ENCODE measurements at regions not wholly inside any gene's neighbourhood (a gene's known extent, or its start where the extent isn't known, plus 50 kb on each side); places are given as distances from the start of the nearest gene placed in this dataset.

GRCh38 chrY:8390310-8390709, 947.0 kb upstream of the TSPY4 start:
- TF ChIP-seq, protein P1, sequence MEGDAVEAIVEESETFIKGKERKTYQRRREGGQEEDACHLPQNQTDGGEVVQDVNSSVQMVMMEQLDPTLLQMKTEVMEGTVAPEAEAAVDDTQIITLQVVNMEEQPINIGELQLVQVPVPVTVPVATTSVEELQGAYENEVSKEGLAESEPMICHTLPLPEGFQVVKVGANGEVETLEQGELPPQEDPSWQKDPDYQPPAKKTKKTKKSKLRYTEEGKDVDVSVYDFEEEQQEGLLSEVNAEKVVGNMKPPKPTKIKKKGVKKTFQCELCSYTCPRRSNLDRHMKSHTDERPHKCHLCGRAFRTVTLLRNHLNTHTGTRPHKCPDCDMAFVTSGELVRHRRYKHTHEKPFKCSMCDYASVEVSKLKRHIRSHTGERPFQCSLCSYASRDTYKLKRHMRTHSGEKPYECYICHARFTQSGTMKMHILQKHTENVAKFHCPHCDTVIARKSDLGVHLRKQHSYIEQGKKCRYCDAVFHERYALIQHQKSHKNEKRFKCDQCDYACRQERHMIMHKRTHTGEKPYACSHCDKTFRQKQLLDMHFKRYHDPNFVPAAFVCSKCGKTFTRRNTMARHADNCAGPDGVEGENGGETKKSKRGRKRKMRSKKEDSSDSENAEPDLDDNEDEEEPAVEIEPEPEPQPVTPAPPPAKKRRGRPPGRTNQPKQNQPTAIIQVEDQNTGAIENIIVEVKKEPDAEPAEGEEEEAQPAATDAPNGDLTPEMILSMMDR (IDR thresholded peaks at IDR 0.05), result no peak
- TF ChIP-seq EZH2 (IDR thresholded peaks at IDR 0.05; ENCODE audit: borderline replicate concordance, insufficient read depth, low read depth, low read length, poor library complexity, severe bottlenecking), result no peak
